D721Med (cell line): ENCODE measurements at regions not wholly inside any gene's neighbourhood (a gene's known extent, or its start where the extent isn't known, plus 50 kb on each side); places are given as distances from the start of the nearest gene placed in this dataset.

ENCODE experiments used
- DNase-seq: peaks from one replicate; pipeline ENCODE4 v3.0.0; 2011; ENCODE audit warnings: low spot score; ENCODE audit not compliant: insufficient read length
- FAIRE-seq: peaks from 2 replicates; lab custom pipeline; 2011; peaks lifted over from hg19 to GRCh38; lab: Jason Lieb, UNC
- TF ChIP-seq, protein P1 (sequence below): IDR thresholded peaks from 2 replicates; pipeline ENCODE4 v1.5.1; 2012; ENCODE audit warnings: mild to moderate bottlenecking, control low read depth; ENCODE audit not compliant: insufficient read depth; ENCODE audit errors: missing control alignments

DNA sequence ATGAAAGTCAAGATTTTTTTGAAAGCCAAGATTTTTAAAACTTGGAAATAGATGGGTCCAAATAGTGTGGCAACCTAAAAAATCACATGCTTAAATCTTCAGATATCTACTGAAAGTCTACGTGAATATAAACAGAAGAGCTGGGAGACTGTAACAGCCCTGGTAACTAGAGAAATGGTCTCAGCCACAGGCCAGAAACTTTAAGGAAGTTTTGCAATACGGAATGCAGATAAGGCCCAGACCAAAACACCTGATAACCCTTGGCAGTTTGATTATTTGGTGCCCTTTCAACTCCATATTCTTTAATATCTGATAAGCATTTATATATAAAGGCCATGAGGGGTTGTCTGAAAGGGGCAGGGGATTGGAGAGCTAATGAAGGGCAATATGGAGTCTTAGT lies 537.3 kb upstream of the TGFBR2 start:
- TF ChIP-seq, protein P1, sequence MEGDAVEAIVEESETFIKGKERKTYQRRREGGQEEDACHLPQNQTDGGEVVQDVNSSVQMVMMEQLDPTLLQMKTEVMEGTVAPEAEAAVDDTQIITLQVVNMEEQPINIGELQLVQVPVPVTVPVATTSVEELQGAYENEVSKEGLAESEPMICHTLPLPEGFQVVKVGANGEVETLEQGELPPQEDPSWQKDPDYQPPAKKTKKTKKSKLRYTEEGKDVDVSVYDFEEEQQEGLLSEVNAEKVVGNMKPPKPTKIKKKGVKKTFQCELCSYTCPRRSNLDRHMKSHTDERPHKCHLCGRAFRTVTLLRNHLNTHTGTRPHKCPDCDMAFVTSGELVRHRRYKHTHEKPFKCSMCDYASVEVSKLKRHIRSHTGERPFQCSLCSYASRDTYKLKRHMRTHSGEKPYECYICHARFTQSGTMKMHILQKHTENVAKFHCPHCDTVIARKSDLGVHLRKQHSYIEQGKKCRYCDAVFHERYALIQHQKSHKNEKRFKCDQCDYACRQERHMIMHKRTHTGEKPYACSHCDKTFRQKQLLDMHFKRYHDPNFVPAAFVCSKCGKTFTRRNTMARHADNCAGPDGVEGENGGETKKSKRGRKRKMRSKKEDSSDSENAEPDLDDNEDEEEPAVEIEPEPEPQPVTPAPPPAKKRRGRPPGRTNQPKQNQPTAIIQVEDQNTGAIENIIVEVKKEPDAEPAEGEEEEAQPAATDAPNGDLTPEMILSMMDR: no peak
- FAIRE-seq: no peak
- DNase-seq: no peak

DNA sequence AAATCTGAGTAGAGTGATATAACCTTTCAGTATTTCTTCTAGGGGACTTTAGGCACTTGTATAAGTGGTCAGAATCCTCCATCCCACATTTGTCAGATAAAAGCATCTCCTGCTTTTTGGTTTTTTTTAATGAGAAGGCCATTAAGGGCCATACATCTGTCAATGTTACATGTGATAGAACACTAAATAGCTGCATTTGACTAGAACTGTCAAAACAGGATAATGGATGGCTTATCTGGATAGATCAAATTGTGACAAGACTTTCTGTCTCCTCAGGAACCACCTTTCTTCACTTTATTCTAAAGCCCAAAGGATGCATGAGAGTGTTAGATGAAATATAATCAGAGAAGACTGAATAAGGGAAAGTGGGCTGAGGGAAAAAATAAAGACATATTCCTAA lies 533.4 kb upstream of the TGFBR2 start:
- TF ChIP-seq, protein P1: no peak
- DNase-seq (no peak), FAIRE-seq (no peak)

DNA sequence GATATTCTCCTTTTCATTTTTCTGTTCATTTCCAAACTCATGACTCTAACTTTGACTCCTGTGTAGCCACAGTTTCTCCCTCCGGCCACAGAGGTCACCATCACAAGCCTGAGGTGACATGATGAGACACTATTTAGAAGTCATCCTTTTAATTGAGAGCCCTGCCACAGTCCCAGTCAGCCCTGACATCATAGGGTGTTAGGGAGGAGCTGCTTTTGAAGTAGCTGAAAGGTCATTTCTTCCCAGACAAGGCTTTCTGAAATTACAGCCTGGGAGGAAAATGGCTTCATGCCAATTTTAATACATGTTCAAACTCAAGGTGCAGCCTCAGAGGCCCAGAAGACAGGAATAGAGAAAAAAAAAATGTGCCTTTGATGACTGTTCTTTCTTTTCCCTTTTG lies 532.8 kb upstream of the TGFBR2 start:
- FAIRE-seq (no peak), DNase-seq (no peak)
- TF ChIP-seq, protein P1: no peak

DNA sequence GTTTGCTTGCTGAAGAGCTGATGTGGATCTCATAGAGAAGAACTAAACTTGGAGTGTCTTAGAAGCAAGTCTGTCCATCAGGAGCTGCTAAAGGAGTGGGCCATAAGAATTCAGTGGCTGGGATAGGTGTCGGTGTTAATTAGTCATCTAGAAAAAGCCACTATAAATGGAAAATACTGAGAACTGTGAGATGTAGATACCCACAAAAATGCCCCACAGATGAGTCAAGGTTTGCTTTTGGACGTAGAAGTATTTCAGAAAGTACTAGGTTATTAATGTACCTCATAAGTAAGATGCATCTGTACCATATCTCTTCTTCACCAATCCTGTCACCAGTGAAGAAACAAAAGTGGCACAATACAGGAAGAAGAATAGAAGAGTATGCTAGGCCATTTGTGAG lies 530.9 kb upstream of the TGFBR2 start:
- FAIRE-seq: no peak

DNA sequence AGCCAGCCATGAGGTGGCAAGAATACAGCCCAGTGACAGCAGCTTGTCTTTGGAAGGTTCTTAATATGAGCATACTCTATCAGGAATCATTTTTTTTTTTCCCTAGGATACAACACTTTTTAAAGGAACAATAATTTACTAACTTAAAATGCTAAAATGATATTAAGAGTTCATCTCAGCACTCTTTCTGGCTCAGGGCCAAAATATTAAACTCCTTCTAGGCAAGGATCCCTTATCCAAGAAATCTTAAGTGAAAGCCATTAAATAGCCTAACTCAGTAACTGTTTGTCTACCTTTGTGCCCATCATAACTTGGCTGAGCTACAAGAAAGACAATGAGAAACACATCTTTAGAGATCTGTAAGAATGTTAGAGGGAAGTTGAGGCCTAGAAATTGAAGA lies 529.5 kb upstream of the TGFBR2 start:
- DNase-seq (no peak), FAIRE-seq (no peak)
- TF ChIP-seq, protein P1: no peak

More for the DNA sequence above, 530.9 kb upstream of the TGFBR2 start:
- TF ChIP-seq, protein P1: no peak
- DNase-seq: no peak

DNA sequence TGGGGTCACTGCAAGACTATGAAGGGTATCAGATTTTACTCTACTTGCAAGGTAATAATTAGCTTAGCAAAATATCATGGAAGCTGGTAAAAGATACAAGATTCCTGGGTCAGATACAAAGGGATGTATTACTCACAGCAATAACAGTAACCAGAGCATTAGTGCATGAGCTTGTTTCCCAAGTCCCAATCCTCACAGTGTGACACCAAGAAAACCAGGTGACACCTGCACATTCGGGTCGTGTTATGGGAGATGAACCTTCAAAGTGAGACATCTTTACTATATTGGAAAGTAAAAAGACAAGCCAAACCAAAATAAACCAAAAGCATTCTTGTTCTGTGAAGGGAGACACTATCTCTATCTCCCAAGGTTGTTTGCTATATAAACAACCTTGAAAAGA lies 528.7 kb upstream of the TGFBR2 start:
- FAIRE-seq (no peak), DNase-seq (no peak)
- TF ChIP-seq, protein P1: no peak

DNA sequence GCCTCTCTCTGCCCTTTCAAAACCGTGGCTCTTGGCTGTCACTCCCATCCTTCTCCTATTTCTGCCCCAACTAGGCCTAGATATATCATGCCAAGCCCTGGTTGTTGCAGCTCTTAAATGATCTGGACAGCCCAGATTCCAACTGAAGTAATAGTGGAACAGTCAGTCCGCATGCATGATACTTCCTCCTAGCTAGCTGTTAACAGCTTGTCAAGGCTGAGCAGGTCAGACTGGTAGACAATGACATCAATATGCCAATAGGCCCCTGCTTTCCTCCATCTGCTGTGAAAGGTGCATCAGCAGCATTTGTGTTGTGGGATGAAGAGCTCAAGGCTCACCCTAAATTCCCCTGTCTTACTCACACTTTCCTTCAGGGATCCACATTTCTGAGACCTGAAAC lies 527.7 kb upstream of the TGFBR2 start:
- DNase-seq (no peak), FAIRE-seq (no peak)
- TF ChIP-seq, protein P1: no peak
